Effector CD8-positive, alpha-beta T cell (primary cell): ENCODE measurements at regions not wholly inside any gene's neighbourhood (a gene's known extent, or its start where the extent isn't known, plus 50 kb on each side); places are given as distances from the start of the nearest gene placed in this dataset.

ENCODE experiments used
- DNase-seq: peaks from one replicate; lab custom pipeline; 2025; lab: John Stamatoyannopoulos, UW

GRCh38 chr12:104858611-104859543, 99.2 kb downstream of the SLC41A2 start:
- DNase-seq: no peak

GRCh38 chr12:104856531-104856930, 101.6 kb downstream of the SLC41A2 start:
- DNase-seq: no peak

GRCh38 chr12:104855599-104855998, 102.5 kb downstream of the SLC41A2 start:
- no peak for DNase-seq

- DNase-seq: no peak
Observed at GRCh38 chr12:104852896-104853295, 105.2 kb downstream of the SLC41A2 start.

- no peak for DNase-seq
Observed at GRCh38 chr12:104852102-104852501, 106.0 kb downstream of the SLC41A2 start.

GRCh38 chr12:104850781-104851180, 107.3 kb downstream of the SLC41A2 start:
- DNase-seq: no peak

- DNase-seq: no peak
Observed at GRCh38 chr12:104846056-104846767, 111.9 kb downstream of the SLC41A2 start.

GRCh38 chr12:104844123-104844522, 114.0 kb downstream of the SLC41A2 start:
- no peak for DNase-seq

GRCh38 chr12:104840262-104840661, 117.8 kb downstream of the SLC41A2 start:
- DNase-seq: no peak

- no peak for DNase-seq
Observed at GRCh38 chr12:104835317-104835716, 122.8 kb downstream of the SLC41A2 start.

GRCh38 chr12:104834607-104835006, 123.5 kb downstream of the SLC41A2 start:
- DNase-seq: no peak

GRCh38 chr12:104833756-104834155, 124.3 kb downstream of the SLC41A2 start:
- no peak for DNase-seq

- no peak for DNase-seq
Observed at GRCh38 chr12:104828015-104828414, 130.1 kb downstream of the SLC41A2 start.

- no peak for DNase-seq
Observed at GRCh38 chr12:104827587-104827986, 130.5 kb downstream of the SLC41A2 start.

GRCh38 chr12:104825408-104825807, 132.7 kb downstream of the SLC41A2 start:
- DNase-seq: no peak

- DNase-seq: no peak
Observed at GRCh38 chr12:104823985-104824461, 134.1 kb downstream of the SLC41A2 start.

- no peak for DNase-seq
Observed at GRCh38 chr12:104822941-104823340, 135.1 kb downstream of the SLC41A2 start.

- no peak for DNase-seq
Observed at GRCh38 chr12:104816845-104817503, 141.1 kb downstream of the SLC41A2 start.

- DNase-seq: no peak
Observed at GRCh38 chr12:104815935-104816334, 142.2 kb downstream of the SLC41A2 start.

- DNase-seq: no peak
Observed at GRCh38 chr12:104814944-104815343, 143.1 kb downstream of the SLC41A2 start.
